Mesenchymal stem cell (in vitro differentiated cells and primary cell): ENCODE measurements at regions not wholly inside any gene's neighbourhood (a gene's known extent, or its start where the extent isn't known, plus 50 kb on each side); places are given as distances from the start of the nearest gene placed in this dataset.

ENCODE experiments used
- DNase-seq: peaks from one replicate; pipeline ENCODE4 v3.0.0-alpha.2; 2013
- H2AFZ ChIP-seq: one replicate; pipeline ENCODE4 v1.6.1; 2013; ENCODE audit warnings: low read depth, mild to moderate bottlenecking, control low read depth, inconsistent platforms, low read length, moderate library complexity
- H2AK5ac ChIP-seq: 2 replicates; pipeline ENCODE4 v1.6.1; 2013; ENCODE audit warnings: low read length, moderate library complexity, mild to moderate bottlenecking, inconsistent platforms; ENCODE audit not compliant: severe bottlenecking
- H2BK120ac ChIP-seq: one replicate; pipeline ENCODE4 v1.6.1; 2013; ENCODE audit warnings: low read depth, mild to moderate bottlenecking, inconsistent platforms, low read length, moderate library complexity
- H2BK12ac ChIP-seq, 2 experiments: one replicate each; pipeline ENCODE4 v1.6.1; 2013; ENCODE audit warnings: inconsistent platforms in 2 of 2, low read length in 2 of 2, mild to moderate bottlenecking in 2 of 2, moderate library complexity in 2 of 2, control low read depth in 1 of 2
- H2BK15ac ChIP-seq: one replicate; pipeline ENCODE4 v1.6.1; 2013; ENCODE audit warnings: mild to moderate bottlenecking, low read depth, inconsistent platforms; ENCODE audit not compliant: poor library complexity, severe bottlenecking
- H2BK5ac ChIP-seq: 2 replicates; pipeline ENCODE4 v1.6.1; 2013; ENCODE audit warnings: low read depth, mild to moderate bottlenecking, low read length, control low read depth, inconsistent platforms; ENCODE audit not compliant: poor library complexity, severe bottlenecking
- H3K14ac ChIP-seq, 2 experiments: one replicate each; pipeline ENCODE4 v1.6.1; 2013; ENCODE audit warnings: inconsistent platforms in 2 of 2, low read length in 2 of 2, control low read depth in 1 of 2, mild to moderate bottlenecking in 1 of 2, moderate library complexity in 1 of 2
- H3K18ac ChIP-seq, 2 experiments: one replicate each; pipeline ENCODE4 v1.6.1; 2013; ENCODE audit warnings: inconsistent platforms in 2 of 2, low read length in 2 of 2, control low read depth in 1 of 2, low read depth in 1 of 2, mild to moderate bottlenecking in 1 of 2
- H3K23ac ChIP-seq, 2 experiments: one replicate each; pipeline ENCODE4 v1.6.1; 2013; ENCODE audit warnings: inconsistent platforms in 2 of 2, low read length in 2 of 2, mild to moderate bottlenecking in 2 of 2, moderate library complexity in 2 of 2, control low read depth in 1 of 2
- H3K27ac ChIP-seq: 2 replicates; pipeline ENCODE4 v1.5.1; 2013; ENCODE audit warnings: mild to moderate bottlenecking, moderate library complexity, low read length, control low read depth, inconsistent platforms; ENCODE audit not compliant: poor library complexity, severe bottlenecking
- H3K27me3 ChIP-seq, 2 experiments: 2 replicates each; pipeline versions ENCODE4 v1.6.1 to v1.7.0; 2013; ENCODE audit warnings: low read length in 2 of 2, mild to moderate bottlenecking in 2 of 2, moderate library complexity in 2 of 2, control low read depth in 1 of 2, inconsistent platforms in 1 of 2; ENCODE audit not compliant: control insufficient read depth in 1 of 2, insufficient read depth in 1 of 2
- H3K36me3 ChIP-seq, 2 experiments: 2 replicates each; pipeline versions ENCODE4 v1.6.1 to v1.7.0; 2013; ENCODE audit warnings: low read length in 2 of 2, control low read depth in 1 of 2, inconsistent platforms in 1 of 2, low read depth in 1 of 2, mild to moderate bottlenecking in 1 of 2; ENCODE audit not compliant: insufficient read depth in 2 of 2, control insufficient read depth in 1 of 2
- H3K4ac ChIP-seq, 2 experiments: one replicate each; pipeline ENCODE4 v1.6.1; 2013; ENCODE audit warnings: inconsistent platforms in 2 of 2, low read length in 2 of 2, mild to moderate bottlenecking in 2 of 2, moderate library complexity in 2 of 2, control low read depth in 1 of 2, low read depth in 1 of 2
- H3K4me1 ChIP-seq: 2 replicates; pipeline ENCODE4 v1.6.1; 2013; ENCODE audit warnings: low read depth, low read length, control low read depth; ENCODE audit not compliant: control insufficient read depth, insufficient read depth
- H3K4me2 ChIP-seq: 2 replicates; pipeline ENCODE4 v1.6.1; 2013; ENCODE audit warnings: low read length, mild to moderate bottlenecking, inconsistent platforms; ENCODE audit not compliant: poor library complexity, severe bottlenecking
- H3K4me3 ChIP-seq, 2 experiments: 2 replicates each; pipeline versions ENCODE4 v1.5.1 to v1.7.0; 2013; ENCODE audit warnings: low read length in 2 of 2, mild to moderate bottlenecking in 2 of 2, control low read depth in 1 of 2, low read depth in 1 of 2; ENCODE audit not compliant: insufficient read depth in 1 of 2
- H3K79me1 ChIP-seq: replicated peaks from 2 replicates; pipeline ENCODE4 v1.6.1; 2013; ENCODE audit warnings: mild to moderate bottlenecking, control low read depth, low read length, inconsistent platforms; ENCODE audit not compliant: poor library complexity, severe bottlenecking
- H3K9ac ChIP-seq: 2 replicates; pipeline ENCODE4 v1.7.0; 2013; ENCODE audit warnings: mild to moderate bottlenecking, low read length, moderate library complexity
- H3K9me3 ChIP-seq: 2 replicates; pipeline ENCODE4 v1.7.0; 2013; ENCODE audit warnings: mild to moderate bottlenecking, low read length; ENCODE audit not compliant: control insufficient read depth
- H4K8ac ChIP-seq: one replicate; pipeline ENCODE4 v1.6.1; 2013; ENCODE audit warnings: inconsistent platforms, mild to moderate bottlenecking, low read length, moderate library complexity
- H4K91ac ChIP-seq: one replicate; pipeline ENCODE4 v1.6.1; 2013; ENCODE audit warnings: mild to moderate bottlenecking, low read length, inconsistent platforms
- WGBS: methylation state at CpG from one replicate; pipeline ENCODE4 v1.1.7; 2013; ENCODE audit warnings: mixed read lengths; 5-methylcytosine and 5-hydroxymethylcytosine counted together

GRCh38 chr1:29809446-29810120, 573.3 kb downstream of the PTPRU start:
- Histone ChIP-seq H4K8ac (no peak overlapping the region), H3K27me3 (peaks cover 8 to 23% of the 10 kb centered on the region in 2 experiments), H3K23ac (no peak overlapping the region), H2AFZ (no peak overlapping the region), H3K4me3 (no peak overlapping the region), H2BK15ac (no peak overlapping the region), H2BK5ac (no peak overlapping the region), H4K91ac (no peak overlapping the region), H3K79me1 (no peaks in the 10 kb centered on the region), H3K36me3 (no peaks in the 10 kb centered on the region), H2AK5ac (no peak overlapping the region), H3K4me1 (peaks cover 2% of the 10 kb centered on the region), H3K27ac (no peak overlapping the region), H2BK12ac (no peak overlapping the region), H3K14ac (no peak overlapping the region), H3K18ac (no peak overlapping the region), H3K9ac (no peak overlapping the region), H3K4ac (no peak overlapping the region), H3K9me3 (no peaks in the 10 kb centered on the region), H3K4me2 (no peak overlapping the region), H2BK120ac (no peak overlapping the region)
- 71% methylated on average over 16 of the region's 16 CpGs for WGBS
- DNase-seq = no peak

GRCh38 chr1:29808141-29808995, 572.0 kb downstream of the PTPRU start:
- Histone ChIP-seq H4K8ac (no peak overlapping the region), H3K9ac (no peak overlapping the region), H3K4me2 (no peak overlapping the region), H3K36me3 (no peaks in the 10 kb centered on the region), H3K4me1 (peaks cover 2% of the 10 kb centered on the region), H2AK5ac (no peak overlapping the region), H3K14ac (no peak overlapping the region), H2BK120ac (no peak overlapping the region), H2BK5ac (no peak overlapping the region), H4K91ac (no peak overlapping the region), H2BK15ac (no peak overlapping the region), H3K23ac (no peak overlapping the region), H3K27me3 (peaks cover 11 to 33% of the 10 kb centered on the region in 2 experiments), H3K4me3 (no peak overlapping the region), H3K9me3 (no peaks in the 10 kb centered on the region), H2BK12ac (no peak overlapping the region), H3K27ac (no peak overlapping the region), H3K18ac (no peak overlapping the region), H3K79me1 (no peaks in the 10 kb centered on the region), H2AFZ (no peak overlapping the region), H3K4ac (no peak overlapping the region)
- no peak for DNase-seq
- 73% methylated on average over 6 of the region's 8 CpGs for WGBS

- no peak overlapping the region for H3K27ac ChIP-seq
- no peak overlapping the region for H3K14ac ChIP-seq
- no peak overlapping the region for H2AFZ ChIP-seq
- no peaks in the 10 kb centered on the region for H3K36me3 ChIP-seq
- no peak overlapping the region for H2BK12ac ChIP-seq
- H4K91ac ChIP-seq = no peak overlapping the region
- no peak overlapping the region for H2BK5ac ChIP-seq
- 78% methylated on average over 4 of the region's 5 CpGs for WGBS
- H3K9ac ChIP-seq = no peak overlapping the region
- peaks cover 2% of the 10 kb centered on the region for H3K4me1 ChIP-seq
- H3K4me3 ChIP-seq = no peak overlapping the region
- no peak for DNase-seq
- H3K23ac ChIP-seq = no peak overlapping the region
- no peak overlapping the region for H3K4me2 ChIP-seq
- H3K18ac ChIP-seq = no peak overlapping the region
- H4K8ac ChIP-seq = no peak overlapping the region
- H3K4ac ChIP-seq = no peak overlapping the region
- H2BK15ac ChIP-seq = no peak overlapping the region
- no peak overlapping the region for H2BK120ac ChIP-seq
- no peaks in the 10 kb centered on the region for H3K9me3 ChIP-seq
- peaks cover 11 to 40% of the 10 kb centered on the region in 2 experiments for H3K27me3 ChIP-seq
- H3K79me1 ChIP-seq = no peaks in the 10 kb centered on the region
- H2AK5ac ChIP-seq = no peak overlapping the region
Observed at GRCh38 chr1:29807689-29808088, 571.4 kb downstream of the PTPRU start.

- H3K4ac ChIP-seq = no peak overlapping the region
- no peak overlapping the region for H4K91ac ChIP-seq
- H3K9ac ChIP-seq = no peak overlapping the region
- WGBS = 60% methylated on average over 3 of the region's 4 CpGs
- H3K4me3 ChIP-seq = no peak overlapping the region
- no peaks in the 10 kb centered on the region for H3K79me1 ChIP-seq
- H2BK120ac ChIP-seq = no peak overlapping the region
- no peak for DNase-seq
- no peak overlapping the region for H2BK12ac ChIP-seq
- H3K4me1 ChIP-seq = peaks cover 2% of the 10 kb centered on the region
- H4K8ac ChIP-seq = no peak overlapping the region
- no peak overlapping the region for H3K27ac ChIP-seq
- no peak overlapping the region for H2AK5ac ChIP-seq
- no peak overlapping the region for H3K4me2 ChIP-seq
- H3K36me3 ChIP-seq = no peaks in the 10 kb centered on the region
- no peaks in the 10 kb centered on the region for H3K9me3 ChIP-seq
- H3K27me3 ChIP-seq = peaks cover 11 to 48% of the 10 kb centered on the region in 2 experiments
- no peak overlapping the region for H3K14ac ChIP-seq
- no peak overlapping the region for H2BK5ac ChIP-seq
- H3K18ac ChIP-seq = no peak overlapping the region
- H2BK15ac ChIP-seq = no peak overlapping the region
- no peak overlapping the region for H3K23ac ChIP-seq
- no peak overlapping the region for H2AFZ ChIP-seq
Observed at GRCh38 chr1:29806646-29807319, 570.5 kb downstream of the PTPRU start.
